ENCODE measurements at regions not wholly inside any gene's neighbourhood (a gene's known extent, or its start where the extent isn't known, plus 50 kb on each side); places are given as distances from the start of the nearest gene placed in this dataset.

GRCh38 chr2:65729246-65729645 lies 296.8 kb upstream of the SPRED2 start:
- H3K9me3 Mint-ChIP-seq: peaks cover 32% of the 10 kb centered on the region
- no peak overlapping the region for H3K27ac Mint-ChIP-seq
- CTCF ChIA-PET: no interaction called here
- no peak for ATAC-seq
- POLR2A ChIA-PET: no interaction called here
- peaks cover 17% of the 10 kb centered on the region for H3K4me1 Mint-ChIP-seq
- no peak for DNase-seq (ENCODE audit: low spot score)
- H3K27me3 Mint-ChIP-seq (ENCODE audit: low read depth): no peaks in the 10 kb centered on the region; the same call in 1 of the 2 replicates
- no peak overlapping the region for H3K4me3 Mint-ChIP-seq
- TF ChIP-seq ZNF425 (CRISPR knock-in tag; conservative IDR thresholded peaks at IDR 0.05): no peak
- TF ChIP-seq, protein P1, sequence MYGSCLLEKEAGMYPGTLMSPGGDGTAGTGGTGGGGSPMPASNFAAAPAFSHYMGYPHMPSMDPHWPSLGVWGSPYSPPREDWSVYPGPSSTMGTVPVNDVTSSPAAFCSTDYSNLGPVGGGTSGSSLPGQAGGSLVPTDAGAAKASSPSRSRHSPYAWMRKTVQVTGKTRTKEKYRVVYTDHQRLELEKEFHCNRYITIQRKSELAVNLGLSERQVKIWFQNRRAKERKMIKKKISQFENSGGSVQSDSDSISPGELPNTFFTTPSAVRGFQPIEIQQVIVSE (CRISPR knock-in tag; IDR thresholded peaks at IDR 0.05; ENCODE audit: borderline replicate concordance): no peak
- no peak for TF ChIP-seq TCF7 (CRISPR knock-in tag; IDR thresholded peaks at IDR 0.05; ENCODE audit: low read depth)
- no peak for TF ChIP-seq ZNF138 (CRISPR knock-in tag; conservative IDR thresholded peaks at IDR 0.05)
- TF ChIP-seq FOXK1 (CRISPR knock-in tag; IDR thresholded peaks at IDR 0.05): no peak
- no peak for TF ChIP-seq MYBL2 (CRISPR knock-in tag; IDR thresholded peaks at IDR 0.05)
- TF ChIP-seq ARID4B (CRISPR knock-in tag; IDR thresholded peaks at IDR 0.05; ENCODE audit: borderline replicate concordance): no peak
- TF ChIP-seq ETV6 (CRISPR knock-in tag; IDR thresholded peaks at IDR 0.05): no peak
- TF ChIP-seq MAX (CRISPR knock-in tag; IDR thresholded peaks at IDR 0.05): no peak
- no peak for TF ChIP-seq CREM (CRISPR knock-in tag; IDR thresholded peaks at IDR 0.05)
- TF ChIP-seq ZNF219 (CRISPR knock-in tag; IDR thresholded peaks at IDR 0.05; ENCODE audit: borderline replicate concordance): no peak
- TF ChIP-seq, protein P2, sequence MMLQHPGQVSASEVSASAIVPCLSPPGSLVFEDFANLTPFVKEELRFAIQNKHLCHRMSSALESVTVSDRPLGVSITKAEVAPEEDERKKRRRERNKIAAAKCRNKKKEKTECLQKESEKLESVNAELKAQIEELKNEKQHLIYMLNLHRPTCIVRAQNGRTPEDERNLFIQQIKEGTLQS (CRISPR knock-in tag; conservative IDR thresholded peaks at IDR 0.05): no peak
- no peak for TF ChIP-seq NFYB (CRISPR knock-in tag; conservative IDR thresholded peaks at IDR 0.05; ENCODE audit: low read depth)
- TF ChIP-seq, protein P3, sequence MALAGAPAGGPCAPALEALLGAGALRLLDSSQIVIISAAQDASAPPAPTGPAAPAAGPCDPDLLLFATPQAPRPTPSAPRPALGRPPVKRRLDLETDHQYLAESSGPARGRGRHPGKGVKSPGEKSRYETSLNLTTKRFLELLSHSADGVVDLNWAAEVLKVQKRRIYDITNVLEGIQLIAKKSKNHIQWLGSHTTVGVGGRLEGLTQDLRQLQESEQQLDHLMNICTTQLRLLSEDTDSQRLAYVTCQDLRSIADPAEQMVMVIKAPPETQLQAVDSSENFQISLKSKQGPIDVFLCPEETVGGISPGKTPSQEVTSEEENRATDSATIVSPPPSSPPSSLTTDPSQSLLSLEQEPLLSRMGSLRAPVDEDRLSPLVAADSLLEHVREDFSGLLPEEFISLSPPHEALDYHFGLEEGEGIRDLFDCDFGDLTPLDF (CRISPR knock-in tag; IDR thresholded peaks at IDR 0.05): no peak
- no peak for TF ChIP-seq CBFB (CRISPR knock-in tag; IDR thresholded peaks at IDR 0.05; ENCODE audit: low read depth)
- no peak for TF ChIP-seq FOXP4 (CRISPR knock-in tag; IDR thresholded peaks at IDR 0.05)
- no peak for TF ChIP-seq PRDM15 (CRISPR knock-in tag; IDR thresholded peaks at IDR 0.05)
- TF ChIP-seq NFATC4 (CRISPR knock-in tag; IDR thresholded peaks at IDR 0.05): no peak
- no peak for TF ChIP-seq ZNF396 (CRISPR knock-in tag; IDR thresholded peaks at IDR 0.05; ENCODE audit: borderline replicate concordance)
- H3K36me3 Mint-ChIP-seq: peaks cover 8% of the 10 kb centered on the region; the same call in 1 of the 2 replicates

All from WTC11 (cell line).